HL-60/S4 (cell line): ENCODE measurements at regions not wholly inside any gene's neighbourhood (a gene's known extent, or its start where the extent isn't known, plus 50 kb on each side); places are given as distances from the start of the nearest gene placed in this dataset.

Source experiments
- in situ Hi-C: fragments of 300-500 bp; cut with MboI; formaldehyde crosslinking; loops from 2 replicates; pipeline ENCODE4 v1.14.3; 2022; ENCODE audit warnings: low sequenced_read_pairs

DNA sequence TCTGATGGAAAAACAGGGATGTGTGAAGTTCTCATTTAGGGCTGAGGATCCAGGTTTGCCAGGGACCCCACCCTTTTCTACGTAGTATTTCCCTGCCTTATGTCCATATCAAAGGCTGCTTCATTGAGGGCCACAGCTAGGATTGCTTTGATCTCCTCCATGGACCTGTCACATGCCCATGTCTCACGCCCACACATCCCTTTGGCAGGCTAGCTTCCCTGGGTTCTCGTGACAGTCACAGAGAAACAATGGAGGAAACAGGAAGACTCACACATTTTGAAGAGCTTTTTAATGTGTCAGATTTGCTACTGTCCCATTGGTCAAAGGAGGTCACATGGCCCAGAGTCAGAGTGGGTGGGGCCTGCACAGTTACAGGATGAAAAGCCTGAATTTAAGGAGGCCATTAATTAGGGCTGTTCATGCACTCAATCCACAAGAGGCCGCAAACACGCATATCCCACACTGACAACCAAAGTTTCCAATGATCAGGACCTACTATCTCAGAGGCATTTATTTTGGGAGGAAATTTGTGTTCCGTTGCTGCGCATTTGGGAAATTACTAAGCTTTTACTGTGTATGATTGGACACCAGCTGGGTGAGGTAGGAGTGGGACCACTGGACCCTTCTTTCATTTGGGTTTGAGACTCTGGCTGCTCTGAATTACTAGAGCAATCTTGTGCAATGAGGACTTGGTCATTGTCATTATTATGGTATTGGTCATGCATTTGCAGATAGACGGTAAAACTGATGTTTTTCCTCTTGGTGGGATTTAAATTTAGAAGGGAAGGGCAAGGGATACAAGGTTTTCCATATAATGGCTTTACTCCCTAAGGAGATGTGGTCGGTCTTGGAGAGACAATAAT, 266.2 kb downstream of the KTN1 start:
- in situ Hi-C loops, result no loop called here

DNA sequence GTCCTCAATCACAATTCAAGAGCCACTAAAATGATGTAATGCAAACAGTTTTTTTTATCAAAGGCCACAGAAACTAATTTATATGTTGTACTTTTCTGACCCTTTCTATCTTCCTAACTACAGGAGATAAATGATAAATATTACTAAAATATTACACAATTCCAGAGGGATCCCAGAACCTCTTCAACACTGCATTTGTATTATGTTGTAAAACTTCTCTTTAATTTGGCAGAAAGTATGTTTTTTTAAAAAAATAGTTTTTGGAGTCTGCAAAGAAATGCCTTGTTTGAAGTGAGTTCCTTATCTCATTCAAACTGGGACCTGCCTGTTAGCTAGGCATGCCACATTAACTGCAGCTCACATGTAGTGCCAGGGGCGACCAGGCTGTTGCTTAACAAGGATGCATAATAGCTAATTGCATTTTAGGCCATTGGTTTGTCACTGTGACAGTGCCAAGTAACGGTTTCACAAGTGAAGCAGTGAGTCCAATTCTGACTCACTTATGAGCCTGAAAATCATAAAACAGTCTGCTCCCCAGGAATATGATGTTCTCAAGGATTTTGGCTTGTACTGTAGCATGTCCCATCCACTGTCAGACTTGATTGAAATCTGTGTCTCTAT, 266.9 kb downstream of the KTN1 start:
- in situ Hi-C loops, result no loop called here

DNA sequence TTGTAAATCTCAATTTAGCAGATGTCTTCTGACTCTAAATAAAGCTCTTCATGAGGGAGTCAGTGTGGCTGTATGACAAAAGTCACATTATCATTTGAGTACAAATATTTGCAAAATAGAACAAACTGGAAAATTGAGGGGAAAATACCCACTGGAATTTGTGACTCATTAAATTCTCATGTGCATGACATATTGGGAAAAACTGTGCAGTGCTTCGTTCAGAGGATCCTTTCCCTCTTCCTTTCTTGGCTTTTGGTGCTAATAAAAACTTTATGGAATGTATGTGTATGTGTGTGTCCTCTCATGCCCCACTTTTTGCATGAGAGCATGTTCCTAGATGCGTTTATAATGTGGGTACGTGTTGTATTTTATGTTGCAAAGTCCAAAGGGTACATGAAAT, 267.8 kb downstream of the KTN1 start:
- in situ Hi-C loops, result no loop called here

DNA sequence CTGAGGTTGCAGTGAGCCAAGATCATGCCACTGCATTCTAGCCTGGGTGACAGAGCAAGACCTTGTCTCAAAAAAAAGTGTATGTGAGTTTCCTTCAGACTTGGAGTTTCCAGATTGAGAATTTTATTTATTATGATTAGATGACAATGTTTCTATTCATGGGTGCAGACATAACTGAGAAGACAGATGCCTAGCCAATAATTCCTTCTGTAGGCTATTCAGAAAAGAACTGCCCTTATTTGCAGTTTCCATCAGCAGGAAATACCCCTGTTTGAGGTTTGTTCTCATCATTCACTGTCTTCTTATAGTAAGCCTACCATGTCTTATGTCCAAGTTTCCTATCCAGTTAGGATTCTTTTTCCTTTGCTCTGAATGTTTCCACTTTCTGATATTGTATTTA, 269.0 kb downstream of the KTN1 start:
- in situ Hi-C loops, result no loop called here

DNA sequence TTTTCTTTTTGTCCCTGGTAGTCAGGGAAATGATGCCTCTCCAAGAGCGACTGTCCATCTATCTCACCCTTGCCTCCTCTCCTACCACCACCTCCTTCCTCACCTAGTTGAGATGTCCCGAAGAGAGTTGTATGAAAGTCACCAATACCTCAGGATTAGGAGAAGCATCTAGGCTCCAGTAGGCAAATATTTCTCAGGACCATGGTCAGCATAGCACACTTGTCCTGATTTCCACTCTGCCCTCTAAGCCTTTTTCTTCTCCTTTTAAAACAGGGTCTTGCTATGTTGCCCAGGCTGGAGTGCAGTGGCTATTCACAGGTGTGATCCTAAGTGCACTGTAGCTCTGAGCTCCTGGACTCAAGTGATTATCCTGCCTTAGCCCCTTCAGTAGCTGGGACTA, 268.4 kb upstream of the PELI2 start:
- in situ Hi-C loops, result loop anchor here (25.0 kb wide), 1 partner anchor 487 kb away; no protein-coding TSS in a partner anchor

DNA sequence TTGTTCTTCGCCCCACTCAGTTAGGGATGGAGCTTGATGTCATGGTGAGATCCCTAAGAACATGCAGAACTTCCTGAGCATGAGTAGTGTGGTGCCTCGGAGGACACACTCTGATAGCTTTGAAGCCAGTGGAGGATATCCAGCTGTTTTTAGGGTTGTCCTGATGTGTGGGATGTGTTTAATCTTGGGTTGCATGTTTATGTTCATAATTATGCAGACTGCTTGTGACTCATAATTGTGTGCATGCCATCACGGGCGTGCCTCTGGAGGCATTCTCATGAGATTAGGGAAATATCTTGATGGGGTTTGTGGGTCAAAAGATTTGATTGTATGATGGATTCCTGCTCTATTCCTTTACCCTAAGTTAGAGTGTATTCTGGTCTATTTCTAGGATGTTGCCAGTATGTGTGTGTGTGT, 267.4 kb upstream of the PELI2 start:
- in situ Hi-C loops, result loop anchor here (25.0 kb wide), 1 partner anchor 486 kb away; no protein-coding TSS in a partner anchor

DNA sequence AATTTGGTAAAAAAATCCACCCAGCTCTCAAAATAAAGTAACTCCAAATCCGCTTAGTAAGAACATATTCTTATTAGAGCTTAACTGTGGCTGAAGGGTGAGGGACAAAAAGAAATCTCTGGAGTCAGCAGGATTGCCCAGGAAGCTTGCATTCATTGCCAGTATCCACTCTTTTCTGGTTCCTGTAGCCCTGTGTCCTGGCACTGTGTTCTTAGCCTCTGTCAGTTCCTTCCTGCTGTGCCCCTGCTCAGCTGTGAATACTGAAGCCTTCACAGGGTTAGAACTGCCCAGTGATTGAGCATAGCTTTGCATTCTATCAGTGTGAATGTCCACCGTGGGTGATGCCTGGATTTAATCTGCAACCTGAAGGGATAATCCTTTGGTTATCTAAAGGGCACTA, 266.9 kb upstream of the PELI2 start:
- in situ Hi-C loops, result loop anchor here (25.0 kb wide), 1 partner anchor 486 kb away; no protein-coding TSS in a partner anchor

DNA sequence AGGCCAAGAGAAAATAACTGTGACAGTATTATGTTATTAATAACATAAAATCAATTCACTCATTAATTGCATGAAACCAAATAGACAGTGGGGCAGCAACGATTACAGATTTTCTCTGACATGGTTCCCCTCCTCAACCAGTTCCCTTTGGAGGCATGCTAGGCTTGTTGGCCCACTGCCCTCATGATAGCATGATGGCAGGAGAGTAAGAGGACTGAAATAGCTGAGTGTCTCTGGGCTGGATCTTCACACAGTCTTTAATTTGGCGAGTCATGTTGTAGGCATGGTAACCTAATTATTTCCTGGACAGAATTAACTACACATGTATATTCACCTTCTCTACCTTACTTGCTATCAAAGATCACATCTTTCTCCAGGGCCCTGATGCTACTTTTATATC, 266.2 kb upstream of the PELI2 start:
- in situ Hi-C loops, result loop anchor here (25.0 kb wide), 1 partner anchor 485 kb away; no protein-coding TSS in a partner anchor

DNA sequence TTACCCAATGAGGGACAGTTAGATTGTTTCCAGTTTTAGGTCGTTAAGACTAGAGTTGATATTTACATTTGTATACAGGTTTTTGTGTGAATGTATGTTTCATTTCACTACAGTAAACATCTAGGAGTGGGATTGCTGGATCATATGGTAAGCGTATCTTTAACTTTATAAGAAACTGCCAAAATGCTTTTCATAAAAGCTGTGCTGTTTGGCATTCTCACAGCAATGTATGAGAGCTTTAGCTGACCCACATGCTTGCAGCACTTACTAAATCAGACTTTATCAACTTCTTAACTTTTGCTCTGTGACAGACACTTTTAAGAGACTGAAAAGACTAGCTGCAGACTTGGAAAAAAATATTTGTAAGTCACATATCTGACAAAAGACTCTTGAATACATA, 262.5 kb upstream of the PELI2 start:
- in situ Hi-C loops, result loop anchor here (25.0 kb wide), 1 partner anchor 482 kb away; no protein-coding TSS in a partner anchor

DNA sequence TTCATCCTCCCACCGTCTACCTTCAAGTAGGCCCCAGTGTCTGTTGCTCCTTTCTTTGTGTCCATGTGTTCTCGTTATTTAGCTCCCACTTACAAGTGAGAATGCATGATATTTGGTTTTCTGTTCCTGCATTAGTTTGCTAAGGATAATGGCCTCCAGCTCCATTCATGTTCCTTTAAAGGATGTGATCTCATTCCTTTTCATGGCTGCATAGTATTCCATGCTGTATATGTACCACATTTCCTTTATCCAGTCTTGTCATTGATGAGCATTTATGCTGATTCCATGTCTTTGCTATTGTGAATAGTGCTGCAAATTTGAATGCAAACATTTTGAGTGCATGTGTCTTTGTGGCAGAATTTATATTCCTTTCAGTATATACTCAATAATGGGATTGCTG, 259.6 kb upstream of the PELI2 start:
- in situ Hi-C loops, result loop anchor here (25.0 kb wide), 1 partner anchor 479 kb away; no protein-coding TSS in a partner anchor

DNA sequence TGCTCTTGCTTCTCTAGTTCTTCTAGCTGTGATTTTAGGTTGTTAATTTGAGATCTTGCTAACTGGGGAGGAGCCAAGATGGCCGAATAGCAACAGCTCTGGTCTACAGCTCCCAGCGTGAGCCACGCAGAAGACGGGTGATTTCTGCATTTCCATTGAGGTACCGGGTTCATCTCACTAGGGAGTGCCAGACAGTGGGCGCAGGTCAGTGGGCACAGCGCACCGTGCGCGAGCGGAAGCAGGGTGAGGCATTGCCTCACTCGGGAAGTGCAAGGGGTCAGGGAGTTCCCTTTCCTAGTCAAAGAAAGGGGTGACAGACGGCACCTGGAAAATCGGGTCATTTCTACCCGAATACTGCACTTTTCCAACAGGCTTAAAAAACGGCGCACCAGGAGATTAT, 256.6 kb upstream of the PELI2 start:
- in situ Hi-C loops, result loop anchor here (25.0 kb wide), 1 partner anchor 476 kb away; no protein-coding TSS in a partner anchor

DNA sequence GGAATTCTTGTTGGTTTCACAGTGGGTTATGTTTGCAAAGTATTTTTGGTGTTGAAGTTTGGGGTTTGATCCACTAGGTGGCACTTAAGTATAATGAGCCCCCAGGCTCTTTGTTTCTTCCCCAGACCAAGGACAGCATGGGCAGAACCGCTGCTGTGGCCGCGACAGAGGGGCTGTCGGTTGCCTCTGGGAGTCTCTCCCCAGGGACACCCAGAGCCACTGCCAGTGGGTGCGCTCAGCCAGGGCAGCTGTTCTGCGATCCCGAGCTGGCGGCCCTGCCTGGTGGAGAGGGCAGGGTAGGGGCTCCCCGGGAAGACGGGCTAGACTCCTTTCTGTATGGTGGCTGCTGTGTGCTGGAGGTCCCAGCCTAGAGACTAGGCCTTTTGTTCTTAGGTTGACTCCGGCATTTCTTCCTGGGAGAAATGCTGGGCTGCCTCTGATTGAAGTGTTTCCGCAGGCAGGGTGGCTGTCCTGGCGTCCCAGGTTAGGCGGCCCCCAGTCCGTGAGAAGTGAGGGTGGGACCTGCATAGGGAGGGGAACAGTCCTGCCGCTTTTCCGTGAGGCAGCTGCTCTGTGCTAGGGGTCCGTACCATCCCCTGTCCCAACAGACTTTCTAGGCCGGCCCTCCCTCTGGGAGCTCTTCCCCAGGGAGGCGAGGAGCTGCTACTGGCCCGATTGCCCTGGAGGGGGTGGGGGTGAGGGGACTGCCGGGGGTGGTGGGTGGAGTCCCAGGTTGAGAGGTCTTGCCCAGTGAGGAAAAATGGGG, 253.1 kb upstream of the PELI2 start:
- in situ Hi-C loops, result loop anchor here (25.0 kb wide), 1 partner anchor 472 kb away; no protein-coding TSS in a partner anchor

DNA sequence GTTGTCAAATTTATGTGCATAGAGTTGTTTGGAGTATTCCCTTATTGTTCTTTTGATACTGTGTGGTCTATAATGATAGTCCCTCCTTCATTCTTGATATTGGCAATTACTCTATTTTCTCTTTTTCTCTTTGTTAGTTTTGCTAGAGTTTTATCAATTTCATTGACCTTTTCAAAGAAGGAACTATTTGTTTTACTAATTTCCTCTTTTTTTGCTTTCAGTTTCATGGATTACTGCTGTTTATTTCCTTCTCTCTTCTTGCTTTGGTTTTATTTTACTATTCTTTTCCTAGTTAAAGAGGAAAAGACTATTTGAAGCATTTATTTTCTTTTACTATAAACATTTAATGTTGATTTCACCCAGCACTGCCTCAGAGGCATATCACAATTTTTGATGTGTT, 250.9 kb upstream of the PELI2 start:
- in situ Hi-C loops, result loop anchor here (25.0 kb wide), 1 partner anchor 470 kb away; no protein-coding TSS in a partner anchor

DNA sequence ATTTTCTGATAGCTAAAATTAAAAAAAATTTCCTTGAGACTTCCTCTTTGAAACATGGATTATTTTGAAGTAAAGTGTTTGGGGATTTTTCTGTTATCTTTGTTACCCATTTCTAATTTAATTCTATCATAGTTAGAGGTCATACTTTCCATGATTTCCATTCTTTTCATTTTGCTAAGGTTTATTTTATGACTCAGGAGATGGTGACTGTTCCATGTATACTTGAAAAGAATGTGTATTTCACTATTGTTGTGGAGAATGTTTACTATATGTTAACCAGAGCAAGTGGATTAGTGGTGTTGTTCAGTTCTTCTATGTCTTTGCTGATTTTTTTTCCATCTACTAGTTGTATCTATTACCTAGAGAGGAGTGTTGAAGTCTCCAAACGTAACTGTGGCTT, 250.5 kb upstream of the PELI2 start:
- in situ Hi-C loops, result loop anchor here (25.0 kb wide), 1 partner anchor 470 kb away; no protein-coding TSS in a partner anchor

DNA sequence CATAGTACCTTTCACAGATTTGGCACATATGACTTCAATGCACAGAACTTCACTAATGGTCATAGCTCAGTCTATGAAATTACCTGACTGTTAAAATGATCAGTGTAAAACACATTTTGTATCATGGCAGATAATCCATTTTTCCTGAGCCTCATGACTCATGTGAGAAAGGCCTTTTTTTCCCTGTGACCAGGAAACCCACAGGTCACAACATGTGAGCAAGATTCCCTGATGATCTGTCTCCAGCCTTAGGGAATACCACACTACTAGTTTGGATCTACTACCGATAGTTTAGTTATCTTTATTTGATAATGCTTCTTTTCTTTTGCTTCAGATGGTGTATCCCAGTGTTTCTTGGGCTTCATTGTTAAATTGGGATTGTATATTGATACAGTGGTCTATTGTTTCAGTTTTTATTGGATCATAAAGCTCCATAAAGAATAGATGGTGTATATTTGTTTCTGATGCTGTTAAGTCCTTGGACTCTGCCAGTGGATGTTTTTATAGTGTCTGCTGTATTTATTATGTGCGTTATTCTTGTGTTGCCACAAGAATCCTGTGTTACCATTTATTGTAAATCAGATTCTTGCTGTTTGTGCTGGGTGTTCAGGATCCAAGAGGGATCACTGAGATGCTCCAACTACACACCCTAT, 248.7 kb upstream of the PELI2 start:
- in situ Hi-C loops, result loop anchor here (25.0 kb wide), 1 partner anchor 468 kb away; no protein-coding TSS in a partner anchor

DNA sequence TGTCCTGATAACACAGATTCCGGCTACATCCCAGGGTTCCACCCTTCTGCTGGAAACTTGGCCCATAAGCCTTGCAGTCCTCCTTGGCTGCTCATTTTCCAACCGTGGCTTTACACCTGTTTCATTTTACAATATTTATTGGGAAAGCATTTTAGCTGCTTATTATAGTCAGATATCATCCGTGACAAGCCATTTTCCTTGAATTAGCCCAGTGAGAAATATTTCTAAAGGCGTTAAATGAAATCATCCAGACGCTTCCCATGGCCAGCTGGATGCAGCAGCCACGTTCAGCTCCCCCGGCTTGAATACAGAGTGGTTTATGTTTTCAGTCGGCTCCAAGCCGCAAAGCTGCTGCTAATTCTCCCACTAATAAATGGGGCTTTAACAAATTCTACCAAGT, 245.0 kb upstream of the PELI2 start:
- in situ Hi-C loops, result loop anchor here (25.0 kb wide), 1 partner anchor 464 kb away; no protein-coding TSS in a partner anchor

DNA sequence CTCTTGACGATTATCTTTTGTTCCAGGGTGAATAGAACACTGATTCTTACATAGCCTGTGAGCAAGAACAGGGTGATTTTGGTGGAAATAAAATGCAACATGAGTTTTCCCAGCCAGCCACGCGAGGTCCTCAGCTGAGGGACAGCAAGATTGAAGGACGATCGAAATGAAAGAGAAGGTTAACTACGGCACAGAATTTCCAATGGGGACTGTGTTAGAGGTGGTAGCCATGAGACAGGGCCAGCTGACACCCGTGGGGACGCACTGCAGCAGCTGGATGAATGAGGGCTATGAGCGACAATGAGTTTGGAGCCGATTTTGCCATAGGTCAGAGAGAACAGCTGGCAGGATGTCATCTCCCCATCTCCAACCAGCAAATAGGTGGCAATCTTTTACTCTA, 243.4 kb upstream of the PELI2 start:
- in situ Hi-C loops, result loop anchor here (25.0 kb wide), 1 partner anchor 463 kb away; no protein-coding TSS in a partner anchor

DNA sequence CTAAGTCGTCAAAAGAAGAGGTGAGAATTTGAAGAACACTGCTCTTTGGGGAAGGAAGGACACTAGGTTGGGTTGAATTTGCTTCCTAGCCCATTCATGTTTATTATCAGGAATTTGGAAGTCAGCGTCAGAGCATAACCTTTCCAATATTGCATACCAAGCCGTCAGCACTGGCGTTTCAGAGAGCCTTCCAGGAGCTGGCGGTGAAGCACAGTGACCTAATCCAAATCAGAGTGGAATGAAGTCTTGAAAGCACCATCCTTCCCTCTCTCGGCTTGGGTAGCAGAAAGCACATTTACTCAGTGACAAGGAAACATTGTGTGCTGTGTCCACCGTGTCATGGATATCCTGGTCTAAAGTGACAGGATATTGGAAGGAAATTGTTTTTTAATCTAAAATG, 240.3 kb upstream of the PELI2 start:
- in situ Hi-C loops, result no loop called here

DNA sequence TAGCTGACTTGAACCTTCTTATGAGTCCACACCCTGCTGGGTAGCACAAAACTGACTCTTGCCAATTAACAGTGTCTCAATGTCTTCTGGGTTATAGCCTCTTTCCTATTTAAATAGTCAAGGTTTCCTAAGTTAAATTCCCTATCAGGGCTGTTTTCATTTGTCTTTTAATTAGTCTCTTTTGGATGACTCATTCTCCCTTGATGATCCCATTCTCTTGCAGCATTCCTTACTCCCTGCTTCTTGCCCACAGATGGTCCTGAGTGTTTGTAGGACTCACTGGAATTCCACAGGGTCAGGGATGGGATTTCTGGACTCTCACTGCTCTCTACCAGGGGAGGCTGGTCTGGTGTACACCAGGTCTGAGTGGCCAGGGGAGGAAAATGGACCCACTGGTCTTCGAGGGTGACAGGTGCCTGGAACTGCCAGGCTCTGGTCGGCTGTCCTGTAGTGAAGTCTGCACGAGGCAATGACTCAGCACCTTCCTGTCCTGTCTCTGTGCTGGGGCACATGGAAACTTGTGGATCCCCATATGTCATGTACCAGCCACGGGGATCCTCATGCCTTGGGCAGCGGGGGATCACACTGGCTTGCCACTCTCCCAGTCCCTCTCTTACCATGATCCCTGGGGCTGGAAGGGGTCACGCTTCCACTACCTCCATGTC, 236.5 kb upstream of the PELI2 start:
- in situ Hi-C loops, result no loop called here

DNA sequence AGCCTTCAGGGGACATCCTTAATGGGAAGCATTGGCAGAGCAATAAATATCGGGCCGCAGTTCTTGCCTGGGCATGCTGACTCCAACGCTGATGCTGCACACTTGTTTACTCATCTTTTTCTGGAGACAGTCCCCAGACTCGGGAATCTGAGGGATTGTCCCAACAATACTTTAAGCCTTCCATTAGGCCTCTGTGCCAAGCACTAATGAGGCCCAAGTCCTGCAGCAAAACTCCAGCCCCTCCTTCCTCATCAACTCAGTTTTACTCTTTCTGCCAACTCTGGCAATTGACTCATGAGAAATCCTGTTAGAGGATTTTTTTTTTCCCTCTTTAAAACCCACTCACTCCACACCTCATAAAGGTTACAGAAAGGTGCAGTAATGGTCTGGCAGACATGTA, 233.4 kb upstream of the PELI2 start:
- in situ Hi-C loops, result no loop called here
